Fibroblast of pulmonary artery (primary cell): ENCODE measurements at regions not wholly inside any gene's neighbourhood (a gene's known extent, or its start where the extent isn't known, plus 50 kb on each side); places are given as distances from the start of the nearest gene placed in this dataset.
"Not testable (repeated sequence)": the region's sequence is repeated elsewhere in the genome, so short reads cannot be mapped to it uniquely, and the experiment has no call there.

ENCODE experiments used
- DNase-seq: peaks from one replicate; pipeline ENCODE4 v3.0.0-alpha.2; 2010; ENCODE audit warnings: low read depth
- H3K4me3 ChIP-seq: replicated peaks from 2 replicates; pipeline ENCODE4 v1.5.1; 2011; ENCODE audit warnings: low read depth, mild to moderate bottlenecking, control low read depth, low read length, moderate library complexity
- CTCF ChIP-seq: IDR thresholded peaks from 2 replicates; pipeline ENCODE4 v1.5.1; 2011; ENCODE audit warnings: mild to moderate bottlenecking, control low read depth, low read length, inconsistent platforms; ENCODE audit errors: missing control alignments

- DNase-seq = no peak
- no peak for TF ChIP-seq CTCF
- no peak overlapping the region for H3K4me3 ChIP-seq
Measured at GRCh38 chr4:124934916-124935315, 222.4 kb upstream of the ANKRD50 start.

- no peak for TF ChIP-seq CTCF
- H3K4me3 ChIP-seq = no peak overlapping the region
- DNase-seq = no peak
Measured at GRCh38 chr4:124933521-124933920, 221.0 kb upstream of the ANKRD50 start.

- no peak for DNase-seq
- H3K4me3 ChIP-seq = no peak overlapping the region
- no peak for TF ChIP-seq CTCF
Measured at GRCh38 chr4:124932447-124932846, 219.9 kb upstream of the ANKRD50 start.

GRCh38 chr4:124931050-124931449 lies 218.5 kb upstream of the ANKRD50 start:
- no peak for DNase-seq
- no peak for TF ChIP-seq CTCF
- no peak overlapping the region for H3K4me3 ChIP-seq

GRCh38 chr4:124922748-124923147 lies 210.2 kb upstream of the ANKRD50 start:
- not testable (repeated sequence) for DNase-seq, H3K4me3 ChIP-seq

- no peak for DNase-seq
- H3K4me3 ChIP-seq = no peak overlapping the region
- TF ChIP-seq CTCF = no peak
Measured at GRCh38 chr4:124918559-124919122, 206.1 kb upstream of the ANKRD50 start.

- DNase-seq = no peak
- no peak overlapping the region for H3K4me3 ChIP-seq
- TF ChIP-seq CTCF = no peak
Measured at GRCh38 chr4:124915073-124915472, 202.5 kb upstream of the ANKRD50 start.
